ENCODE measurements at regions not wholly inside any gene's neighbourhood (a gene's known extent, or its start where the extent isn't known, plus 50 kb on each side); places are given as distances from the start of the nearest gene placed in this dataset.

- no peaks in the 10 kb centered on the region for H3K9me2 ChIP-seq (replicated peaks; ENCODE audit: insufficient read depth)
- H4K20me1 ChIP-seq (ENCODE audit: insufficient read depth, poor library complexity, severe bottlenecking) = peaks cover 15% of the 10 kb centered on the region
- peak overlapping the region; percentile 64 for H3K27ac ChIP-seq
- H3K9me3 ChIP-seq (ENCODE audit: low read depth) = no peaks in the 10 kb centered on the region
- H3K4me1 ChIP-seq (ENCODE audit: insufficient read depth) = peaks cover 5% of the 10 kb centered on the region
- no peaks in the 10 kb centered on the region for H3K27me3 ChIP-seq
- 84% methylated on average over 3 of the region's 3 CpGs for WGBS (ENCODE audit: low lambda C conversion rate, missing lambda C conversion rate)
- H3K4me2 ChIP-seq = peak overlapping the region; percentile 65
- no peak for DNase-seq (ENCODE audit: low spot score)
- TF ChIP-seq EZH2phosphoT487 (IDR thresholded peaks at IDR 0.05; ENCODE audit: low read depth, severe bottlenecking, unreplicated experiment) (no peak), EZH2 (IDR thresholded peaks at IDR 0.05; ENCODE audit: borderline replicate concordance) (no peak), CTCF (IDR thresholded peaks at IDR 0.05; ENCODE audit: poor library complexity) (no peak)
- H3K36me3 ChIP-seq (replicated peaks; ENCODE audit: insufficient read depth, low read depth) = no peaks in the 10 kb centered on the region
- no peak overlapping the region for H3K4me3 ChIP-seq
- no peak overlapping the region for H2AFZ ChIP-seq
- H3K79me2 ChIP-seq = peaks cover 69% of the 10 kb centered on the region
Measured at GRCh38 chr9:36471359-36471758, 71.3 kb upstream of the RNF38 start.

GRCh38 chr9:36470643-36471290, 70.7 kb upstream of the RNF38 start:
- DNase-seq (ENCODE audit: low spot score) = peak; percentile 39

GRCh38 chr9:36463467-36463866, 63.4 kb upstream of the RNF38 start:
- TF ChIP-seq EZH2 (IDR thresholded peaks at IDR 0.05; ENCODE audit: borderline replicate concordance) (no peak), EZH2phosphoT487 (IDR thresholded peaks at IDR 0.05; ENCODE audit: low read depth, severe bottlenecking, unreplicated experiment) (no peak), CTCF (IDR thresholded peaks at IDR 0.05; ENCODE audit: poor library complexity) (no peak)
- Histone ChIP-seq H3K9me3 (ENCODE audit: low read depth) (no peaks in the 10 kb centered on the region), H2AFZ (no peak overlapping the region), H3K9me2 (replicated peaks; ENCODE audit: insufficient read depth) (no peaks in the 10 kb centered on the region), H4K20me1 (ENCODE audit: insufficient read depth, poor library complexity, severe bottlenecking) (no peaks in the 10 kb centered on the region), H3K4me3 (no peak overlapping the region), H3K27me3 (no peaks in the 10 kb centered on the region), H3K4me1 (ENCODE audit: insufficient read depth) (no peaks in the 10 kb centered on the region), H3K4me2 (no peak overlapping the region), H3K27ac (no peak overlapping the region), H3K36me3 (replicated peaks; ENCODE audit: insufficient read depth, low read depth) (no peaks in the 10 kb centered on the region), H3K79me2 (peaks cover 50% of the 10 kb centered on the region)
- WGBS (ENCODE audit: low lambda C conversion rate, missing lambda C conversion rate) = 95% methylated on average over 2 of the region's 2 CpGs
- DNase-seq (ENCODE audit: low spot score) = no peak

More at GRCh38 chr9:36470643-36471290, 70.7 kb upstream of the RNF38 start:
- TF ChIP-seq EZH2phosphoT487 (IDR thresholded peaks at IDR 0.05; ENCODE audit: low read depth, severe bottlenecking, unreplicated experiment) (no peak), CTCF (IDR thresholded peaks at IDR 0.05; ENCODE audit: poor library complexity) (no peak), EZH2 (IDR thresholded peaks at IDR 0.05; ENCODE audit: borderline replicate concordance) (no peak)
- 77% methylated on average over 7 of the region's 7 CpGs for WGBS (ENCODE audit: low lambda C conversion rate, missing lambda C conversion rate)
- H3K27me3 ChIP-seq = no peaks in the 10 kb centered on the region
- H3K4me2 ChIP-seq = peak overlapping the region; percentile 65
- H3K36me3 ChIP-seq (replicated peaks; ENCODE audit: insufficient read depth, low read depth) = no peaks in the 10 kb centered on the region
- H3K4me3 ChIP-seq = peak overlapping the region; percentile 5
- H3K27ac ChIP-seq = peak overlapping the region; percentile 64
- H4K20me1 ChIP-seq (ENCODE audit: insufficient read depth, poor library complexity, severe bottlenecking) = peaks cover 15% of the 10 kb centered on the region
- H2AFZ ChIP-seq = peak overlapping the region; percentile 33
- no peaks in the 10 kb centered on the region for H3K9me3 ChIP-seq (ENCODE audit: low read depth)
- H3K9me2 ChIP-seq (replicated peaks; ENCODE audit: insufficient read depth) = no peaks in the 10 kb centered on the region
- H3K4me1 ChIP-seq (ENCODE audit: insufficient read depth) = peaks cover 5% of the 10 kb centered on the region
- H3K79me2 ChIP-seq = peaks cover 65% of the 10 kb centered on the region
